ENCODE measurements at regions not wholly inside any gene's neighbourhood (a gene's known extent, or its start where the extent isn't known, plus 50 kb on each side); places are given as distances from the start of the nearest gene placed in this dataset.

GRCh38 chr12:115257791-115258190, 573.8 kb upstream of the TBX3 start:
- no peaks in the 10 kb centered on the region for H3K79me2 ChIP-seq (ENCODE audit: low read depth)
- H3K27me3 ChIP-seq, result no peaks in the 10 kb centered on the region
- no peaks in the 10 kb centered on the region for H3K4me1 ChIP-seq
- H3K4me2 ChIP-seq, result no peak overlapping the region
- no peak overlapping the region for H3K9ac ChIP-seq
- Mint-ChIP-seq H3K4me3 (no peak overlapping the region), H3K9me3 (no peaks in the 10 kb centered on the region), H3K27ac (no peak overlapping the region), H3K36me3 (no peaks in the 10 kb centered on the region), H3K4me1 (no peaks in the 10 kb centered on the region), H3K27me3 (ENCODE audit: insufficient read depth, low read depth) (peaks cover 2% of the 10 kb centered on the region)
- H2AFZ ChIP-seq (replicated peaks), result no peak overlapping the region
- TF ChIP-seq CTCF (IDR thresholded peaks at IDR 0.05) (no peak), EZH2 (IDR thresholded peaks at IDR 0.05) (no peak), EZH2phosphoT487 (IDR thresholded peaks at IDR 0.05) (no peak)
- H3K4me3 ChIP-seq, result no peak overlapping the region
- no peak for DNase-seq (ENCODE audit: low spot score)
- H4K20me1 ChIP-seq (ENCODE audit: low read depth), result no peaks in the 10 kb centered on the region
- H3K36me3 ChIP-seq, result no peaks in the 10 kb centered on the region
- no peaks in the 10 kb centered on the region for H3K9me3 ChIP-seq (ENCODE audit: low read depth)
- H3F3A ChIP-seq (ENCODE audit: low read depth), result no peaks in the 10 kb centered on the region
- H3K27ac ChIP-seq, result no peak overlapping the region

- Mint-ChIP-seq H3K27ac (no peak overlapping the region), H3K4me3 (no peak overlapping the region), H3K27me3 (ENCODE audit: insufficient read depth, low read depth) (peaks cover 4% of the 10 kb centered on the region), H3K9me3 (no peaks in the 10 kb centered on the region), H3K4me1 (no peaks in the 10 kb centered on the region), H3K36me3 (no peaks in the 10 kb centered on the region)
- Histone ChIP-seq H3K9me3 (ENCODE audit: low read depth) (no peaks in the 10 kb centered on the region), H2AFZ (replicated peaks) (no peak overlapping the region), H3K4me2 (no peak overlapping the region), H3K36me3 (no peaks in the 10 kb centered on the region), H3K27ac (no peak overlapping the region), H3K9ac (no peak overlapping the region), H4K20me1 (ENCODE audit: low read depth) (no peaks in the 10 kb centered on the region), H3K4me3 (no peak overlapping the region), H3K27me3 (no peaks in the 10 kb centered on the region), H3K4me1 (no peaks in the 10 kb centered on the region), H3K79me2 (ENCODE audit: low read depth) (no peaks in the 10 kb centered on the region), H3F3A (ENCODE audit: low read depth) (no peaks in the 10 kb centered on the region)
- no peak for TF ChIP-seq EZH2 (IDR thresholded peaks at IDR 0.05)
- no peak for TF ChIP-seq CTCF (IDR thresholded peaks at IDR 0.05)
- no peak for TF ChIP-seq EZH2phosphoT487 (IDR thresholded peaks at IDR 0.05)
- DNase-seq (ENCODE audit: low spot score), result no peak
These were observed 572.0 kb upstream of the TBX3 start for GRCh38 chr12:115255962-115256361.

GRCh38 chr12:115255257-115255656, 571.3 kb upstream of the TBX3 start:
- H3K9ac ChIP-seq, result no peak overlapping the region
- no peaks in the 10 kb centered on the region for H4K20me1 ChIP-seq (ENCODE audit: low read depth)
- H3K27me3 ChIP-seq, result no peaks in the 10 kb centered on the region
- no peak for TF ChIP-seq EZH2 (IDR thresholded peaks at IDR 0.05)
- no peak for TF ChIP-seq CTCF (IDR thresholded peaks at IDR 0.05)
- no peak for TF ChIP-seq EZH2phosphoT487 (IDR thresholded peaks at IDR 0.05)
- H2AFZ ChIP-seq (replicated peaks), result no peak overlapping the region
- no peak for DNase-seq (ENCODE audit: low spot score)
- peaks cover 5% of the 10 kb centered on the region for H3K27me3 Mint-ChIP-seq (ENCODE audit: insufficient read depth, low read depth)
- no peaks in the 10 kb centered on the region for H3K36me3 ChIP-seq
- H3K9me3 ChIP-seq (ENCODE audit: low read depth), result no peaks in the 10 kb centered on the region
- H3K4me3 ChIP-seq, result no peak overlapping the region
- no peaks in the 10 kb centered on the region for H3K9me3 Mint-ChIP-seq
- H3K27ac ChIP-seq, result no peak overlapping the region
- no peak overlapping the region for H3K4me3 Mint-ChIP-seq
- H3K4me1 Mint-ChIP-seq, result no peaks in the 10 kb centered on the region
- H3K36me3 Mint-ChIP-seq, result no peaks in the 10 kb centered on the region
- no peak overlapping the region for H3K27ac Mint-ChIP-seq
- H3K4me1 ChIP-seq, result no peaks in the 10 kb centered on the region
- no peaks in the 10 kb centered on the region for H3K79me2 ChIP-seq (ENCODE audit: low read depth)
- no peaks in the 10 kb centered on the region for H3F3A ChIP-seq (ENCODE audit: low read depth)
- H3K4me2 ChIP-seq, result no peak overlapping the region

- H3K79me2 ChIP-seq (ENCODE audit: low read depth), result no peaks in the 10 kb centered on the region
- no peak for DNase-seq (ENCODE audit: low spot score)
- no peaks in the 10 kb centered on the region for H3K36me3 Mint-ChIP-seq
- H3K27me3 Mint-ChIP-seq (ENCODE audit: insufficient read depth, low read depth), result peaks cover 6% of the 10 kb centered on the region
- H3K4me3 Mint-ChIP-seq, result no peak overlapping the region
- no peak overlapping the region for H2AFZ ChIP-seq (replicated peaks)
- H3K36me3 ChIP-seq, result no peaks in the 10 kb centered on the region
- no peak overlapping the region for H3K4me3 ChIP-seq
- H3K9ac ChIP-seq, result no peak overlapping the region
- no peaks in the 10 kb centered on the region for H3K4me1 ChIP-seq
- no peak overlapping the region for H3K4me2 ChIP-seq
- TF ChIP-seq CTCF (IDR thresholded peaks at IDR 0.05), result no peak
- no peak for TF ChIP-seq EZH2phosphoT487 (IDR thresholded peaks at IDR 0.05)
- TF ChIP-seq EZH2 (IDR thresholded peaks at IDR 0.05), result no peak
- H3K9me3 ChIP-seq (ENCODE audit: low read depth), result no peaks in the 10 kb centered on the region
- H3K4me1 Mint-ChIP-seq, result no peaks in the 10 kb centered on the region
- peaks cover 3% of the 10 kb centered on the region for H3K9me3 Mint-ChIP-seq
- no peaks in the 10 kb centered on the region for H4K20me1 ChIP-seq (ENCODE audit: low read depth)
- H3K27ac ChIP-seq, result no peak overlapping the region
- no peaks in the 10 kb centered on the region for H3F3A ChIP-seq (ENCODE audit: low read depth)
- H3K27ac Mint-ChIP-seq, result no peak overlapping the region
- no peaks in the 10 kb centered on the region for H3K27me3 ChIP-seq
These were observed 569.1 kb upstream of the TBX3 start for GRCh38 chr12:115253049-115253448.
